ENCODE measurements at regions not wholly inside any gene's neighbourhood (a gene's known extent, or its start where the extent isn't known, plus 50 kb on each side); places are given as distances from the start of the nearest gene placed in this dataset.

- TF ChIP-seq CTCF (IDR thresholded peaks at IDR 0.05) (no peak), ESRRA (IDR thresholded peaks at IDR 0.05; ENCODE audit: borderline replicate concordance, low read length) (no peak), CBX2 (IDR thresholded peaks at IDR 0.05; ENCODE audit: borderline replicate concordance, low read depth) (no peak), JUNB (IDR thresholded peaks at IDR 0.05) (no peak), RAD21 (conservative IDR thresholded peaks at IDR 0.05 in 1 of 2, IDR thresholded peaks at IDR 0.05 in 1 of 2) (no peak), FOSL2 (IDR thresholded peaks at IDR 0.05) (no peak), FOSL2 (CRISPR knock-in tag; IDR thresholded peaks at IDR 0.05) (no peak), SMC3 (IDR thresholded peaks at IDR 0.05) (no peak), USF2 (IDR thresholded peaks at IDR 0.05) (no peak; the same call in 1 of the 2 replicates), POLR2A (IDR thresholded peaks at IDR 0.05; ENCODE audit: low read length) (no peak), CEBPB (IDR thresholded peaks at IDR 0.05) (no peak), MAZ (IDR thresholded peaks at IDR 0.05; ENCODE audit: borderline replicate concordance, low read depth, low read length) (no peak)
These were observed 378.5 kb upstream of the LMO3 start for GRCh38 chr12:16984484-16984883.
